GM18868 (cell line): ENCODE measurements at regions not wholly inside any gene's neighbourhood (a gene's known extent, or its start where the extent isn't known, plus 50 kb on each side); places are given as distances from the start of the nearest gene placed in this dataset.
A peak's percentile ranks its signal among the peaks of the same experiment; 100 is the strongest.

ENCODE experiments used
- ATAC-seq: cut with Tn5 transposase; IDR thresholded peaks from one replicate; pipeline ENCODE4 v1.9.1; 2021; ENCODE audit warnings: mild to moderate bottlenecking, moderate library complexity; ENCODE audit not compliant: unreplicated experiment

DNA sequence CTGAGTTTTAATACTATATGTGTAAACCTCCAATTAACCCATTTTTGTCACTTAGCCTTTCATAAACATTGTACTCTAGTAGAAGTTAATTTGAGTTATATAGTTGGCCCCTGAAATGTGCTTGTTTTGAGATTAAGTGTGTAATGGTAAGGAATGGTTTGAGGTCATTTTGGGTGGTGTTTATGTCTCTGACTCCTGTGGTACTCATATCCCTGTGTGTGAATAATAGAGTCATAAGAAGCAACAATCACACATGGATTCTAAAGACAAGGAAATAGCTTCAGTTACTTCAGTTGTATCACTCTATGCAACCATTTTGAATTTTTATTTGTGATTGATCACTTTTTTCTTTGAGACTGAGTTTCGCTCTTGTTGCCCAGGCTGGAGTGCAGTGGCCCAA lies 408.5 kb downstream of the MFSD1 start:
- no peak for ATAC-seq

GRCh38 chr3:159216311-159216710 lies 414.5 kb downstream of the MFSD1 start:
- no peak for ATAC-seq

DNA sequence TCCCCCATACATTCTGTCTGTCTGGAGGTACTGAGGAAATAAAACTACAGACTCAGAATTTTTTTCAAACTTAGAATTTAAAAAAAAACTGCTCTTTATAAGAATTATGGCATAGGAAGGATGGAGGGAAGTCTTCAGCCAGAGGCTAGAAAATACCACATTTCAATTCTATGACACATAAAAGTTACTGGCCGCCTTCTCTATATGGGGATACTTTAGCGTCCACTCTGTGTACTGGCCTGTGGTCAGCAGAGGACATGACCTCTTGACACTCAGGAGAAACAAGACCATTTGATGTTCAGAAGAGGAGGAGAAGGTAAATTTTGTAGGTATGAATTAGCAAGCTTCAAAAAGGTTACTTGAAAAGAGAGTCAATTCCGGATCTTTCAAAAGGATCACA lies 417.4 kb downstream of the MFSD1 start:
- ATAC-seq: no peak

DNA sequence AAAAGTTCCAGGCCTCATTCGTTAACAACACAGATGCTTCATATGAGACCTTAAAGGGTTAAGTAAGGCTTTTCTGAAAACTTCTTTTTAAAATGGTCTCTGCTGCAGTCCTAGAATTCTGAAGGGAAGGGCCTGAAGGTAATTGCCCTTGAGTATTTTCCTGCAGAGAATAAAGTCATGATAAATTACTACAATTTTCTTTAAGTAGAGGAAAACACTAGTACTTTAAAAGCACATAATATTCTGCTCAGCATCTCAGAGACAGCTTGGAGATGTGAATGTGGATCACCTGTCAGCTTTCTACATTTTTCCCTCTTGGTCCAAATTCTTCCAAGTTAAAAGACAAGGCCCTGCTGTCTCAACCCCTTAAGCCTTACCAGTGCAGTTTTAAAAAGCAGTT lies 419.5 kb downstream of the MFSD1 start:
- no peak for ATAC-seq

- ATAC-seq: no peak
Measured at GRCh38 chr3:159229116-159229680, 427.3 kb downstream of the MFSD1 start.

DNA sequence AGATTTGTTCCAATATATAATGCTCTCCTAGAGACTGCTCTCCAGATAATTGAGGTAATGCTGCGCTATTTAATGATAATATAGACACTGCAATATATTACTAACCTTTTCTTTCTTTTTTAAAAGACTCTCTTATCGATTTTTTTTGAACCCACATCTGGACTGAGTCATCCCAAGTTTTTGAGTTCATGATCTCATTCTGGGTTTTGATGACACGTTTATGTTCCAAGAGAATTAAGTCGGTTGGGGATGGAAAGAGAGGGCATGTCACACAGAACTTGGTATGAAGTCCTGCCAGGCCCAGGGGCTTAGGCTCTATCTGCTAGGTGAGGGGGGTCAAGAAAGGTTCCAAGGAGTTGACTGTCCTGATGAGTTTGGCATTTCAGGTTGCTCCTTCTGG lies 431.1 kb downstream of the MFSD1 start:
- no peak for ATAC-seq

- no peak for ATAC-seq
Measured at GRCh38 chr3:159233734-159234133, 431.9 kb downstream of the MFSD1 start.

DNA sequence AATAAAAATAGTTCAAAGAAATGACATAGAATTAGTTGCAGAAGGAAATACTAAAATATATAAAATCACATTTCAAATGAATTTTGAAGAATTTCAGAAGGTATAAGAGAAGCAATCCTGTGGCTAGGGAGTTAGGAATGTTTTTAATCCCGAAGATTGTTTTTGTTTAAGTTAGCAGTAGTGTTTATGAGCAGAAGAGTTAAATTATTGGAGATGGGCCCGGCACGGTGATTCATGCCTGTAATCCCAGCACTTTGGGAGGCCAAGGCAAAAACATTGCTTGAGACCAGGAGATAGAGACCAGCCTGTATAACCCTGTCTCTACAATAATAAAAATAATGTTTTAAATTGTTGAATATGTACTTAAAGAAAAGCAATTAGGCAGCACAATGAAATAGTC lies 432.5 kb downstream of the MFSD1 start:
- ATAC-seq: no peak

DNA sequence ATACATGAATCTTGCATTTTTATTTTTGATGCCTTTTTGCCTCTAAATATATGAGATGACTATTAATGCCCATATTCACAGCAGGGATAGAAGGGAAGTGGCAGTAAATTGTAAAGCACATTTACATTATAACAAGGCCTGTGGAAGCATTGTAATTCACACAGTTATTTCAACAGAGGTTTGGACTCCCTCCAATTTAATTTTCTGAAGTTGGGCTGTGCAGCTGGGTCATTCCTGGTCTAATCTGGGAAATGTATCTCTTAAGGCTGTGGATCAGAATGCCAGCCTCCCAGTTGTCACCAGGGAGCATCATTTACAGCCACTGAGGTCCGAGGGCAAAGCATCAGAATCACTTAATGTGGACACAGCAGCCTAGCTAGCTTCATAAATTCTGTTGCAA lies 434.5 kb downstream of the MFSD1 start:
- no peak for ATAC-seq

DNA sequence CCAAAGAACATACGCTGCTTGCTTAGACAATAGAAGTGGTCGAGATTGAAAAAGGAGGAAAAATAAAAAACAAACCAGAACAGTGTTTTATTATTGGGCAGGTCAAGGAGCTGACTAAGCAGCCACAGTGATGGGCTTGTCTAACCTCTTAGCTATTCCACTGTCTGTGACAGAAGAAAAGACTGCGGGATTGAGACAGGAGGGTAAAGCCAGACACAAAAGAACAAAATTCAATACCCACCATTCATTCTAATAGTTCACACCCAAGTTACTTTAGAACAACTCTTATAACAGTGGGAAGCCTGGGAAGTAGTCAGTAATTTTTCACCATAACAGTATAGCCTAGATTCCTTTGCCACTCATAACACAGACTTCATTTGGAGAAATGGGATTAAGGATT lies 435.4 kb downstream of the MFSD1 start:
- ATAC-seq: no peak

GRCh38 chr3:159238646-159239045 lies 436.8 kb downstream of the MFSD1 start:
- ATAC-seq: no peak

GRCh38 chr3:159239059-159239458 lies 437.2 kb downstream of the MFSD1 start:
- ATAC-seq: no peak

DNA sequence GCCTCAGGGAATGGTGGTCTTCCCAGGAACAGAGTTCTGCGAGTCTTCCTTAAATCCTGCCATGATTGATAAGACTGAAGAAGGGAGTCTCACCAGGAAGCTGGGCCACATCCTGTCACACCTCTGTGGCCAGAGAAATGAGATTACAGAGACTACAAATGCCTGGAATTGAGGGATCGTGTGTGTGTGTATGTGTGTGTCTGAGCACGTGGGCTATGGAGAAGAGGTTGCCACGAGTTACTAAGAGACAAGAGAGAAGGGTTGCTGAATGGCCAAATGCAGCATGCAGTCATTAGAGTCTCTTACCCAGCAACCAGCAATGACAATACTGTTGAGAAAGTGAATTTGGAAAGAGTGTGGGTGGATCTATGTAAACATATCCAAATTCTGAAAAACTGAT lies 443.1 kb downstream of the MFSD1 start:
- ATAC-seq: no peak

- no peak for ATAC-seq
Measured at GRCh38 chr3:159245871-159246270, 444.0 kb downstream of the MFSD1 start.

- ATAC-seq: no peak
Measured at GRCh38 chr3:159246385-159246784, 444.5 kb downstream of the MFSD1 start.

DNA sequence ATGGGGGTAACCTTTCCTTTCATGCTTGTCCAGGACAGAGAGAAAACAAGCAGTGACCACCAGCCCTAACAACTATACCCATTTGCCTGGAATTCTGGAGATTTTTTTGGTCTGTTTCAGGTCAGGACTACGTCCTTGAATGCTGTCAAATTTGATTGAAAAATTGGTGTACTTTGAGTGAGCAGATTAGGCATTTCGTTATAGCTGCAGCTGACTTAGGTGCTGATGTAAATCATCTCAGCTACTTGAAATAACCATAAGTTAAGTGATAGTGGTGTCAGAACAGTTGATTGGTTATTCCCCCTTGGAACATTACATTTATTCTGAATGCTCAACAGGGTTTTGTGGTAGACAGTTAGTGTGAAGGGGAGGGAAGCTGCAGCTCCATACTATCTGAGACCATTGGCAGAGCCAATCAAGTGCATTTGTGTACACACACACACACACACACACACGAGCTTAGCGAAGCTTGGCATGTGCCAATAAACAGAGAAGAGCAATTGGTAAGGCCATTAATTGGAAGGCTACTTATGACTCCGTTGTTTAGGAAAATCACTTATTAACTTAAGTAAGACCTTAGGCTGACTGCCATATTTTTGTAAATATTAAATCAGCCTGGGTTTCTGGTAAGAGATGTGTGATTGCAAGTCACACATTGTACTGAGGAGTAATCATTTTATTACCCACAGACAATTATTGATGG lies 447.8 kb downstream of the MFSD1 start:
- ATAC-seq: no peak

DNA sequence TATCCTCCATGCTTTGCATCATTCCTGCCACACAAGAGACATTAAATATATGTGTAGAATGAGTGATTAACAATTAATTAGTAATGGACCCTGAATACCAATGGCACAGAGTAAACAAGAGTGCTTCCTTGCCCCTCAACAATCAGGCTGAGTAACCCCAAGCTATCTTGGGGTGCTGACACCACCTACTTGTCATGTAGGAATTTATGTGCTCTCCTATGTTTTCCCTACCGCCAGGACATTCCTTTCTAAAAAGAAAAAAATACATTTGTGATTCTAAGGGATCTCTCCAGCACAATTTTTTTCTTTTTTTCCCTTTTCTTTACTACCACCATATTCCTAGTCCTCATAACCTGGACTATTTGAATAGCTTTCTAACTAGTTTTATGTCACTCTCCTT lies 449.1 kb downstream of the MFSD1 start:
- ATAC-seq: no peak

GRCh38 chr3:159252274-159252673 lies 450.4 kb downstream of the MFSD1 start:
- no peak for ATAC-seq

DNA sequence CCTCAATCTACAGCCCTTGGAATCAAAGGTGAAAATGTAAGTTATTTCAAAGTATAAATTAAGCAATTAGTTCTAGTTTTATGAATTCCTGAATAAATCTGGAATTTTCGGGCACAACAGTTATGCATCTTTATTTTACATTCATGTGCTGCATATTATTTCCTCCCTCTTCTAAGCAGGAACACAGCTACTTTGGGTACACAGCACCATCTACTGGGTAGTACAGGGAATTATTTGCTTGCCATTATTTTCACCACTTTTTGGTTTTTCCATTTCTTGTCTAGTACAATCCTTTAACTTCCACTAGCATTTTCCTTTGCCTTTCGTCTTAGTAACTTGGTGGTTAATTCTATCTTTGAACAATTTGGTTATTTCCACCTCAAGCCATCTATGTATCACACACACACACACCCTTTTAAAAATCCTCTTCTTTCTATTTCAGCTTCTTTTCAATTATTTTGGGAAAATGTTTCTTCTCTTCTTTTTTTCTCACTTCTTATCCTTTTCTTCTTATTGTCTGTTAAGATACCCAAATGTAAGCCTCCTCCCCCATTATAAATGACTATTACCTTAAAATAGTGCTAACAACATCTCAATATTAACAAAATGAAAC lies 451.0 kb downstream of the MFSD1 start:
- ATAC-seq: peak; percentile 61

- no peak for ATAC-seq
Measured at GRCh38 chr3:159253860-159254259, 452.0 kb downstream of the MFSD1 start.

- no peak for ATAC-seq
Measured at GRCh38 chr3:159257954-159258353, 456.1 kb downstream of the MFSD1 start.

GRCh38 chr3:159258934-159259333 lies 457.1 kb downstream of the MFSD1 start:
- ATAC-seq: no peak
